Activated T-helper 1 cell treated with Interleukin-2 at 50 U/mL for 16 hours (primary cell): ENCODE measurements at regions not wholly inside any gene's neighbourhood (a gene's known extent, or its start where the extent isn't known, plus 50 kb on each side); places are given as distances from the start of the nearest gene placed in this dataset.

ENCODE experiments used
- DNase-seq: peaks from one replicate; pipeline ENCODE4 v3.0.0-alpha.2; 2020; ENCODE audit warnings: low read depth

DNA sequence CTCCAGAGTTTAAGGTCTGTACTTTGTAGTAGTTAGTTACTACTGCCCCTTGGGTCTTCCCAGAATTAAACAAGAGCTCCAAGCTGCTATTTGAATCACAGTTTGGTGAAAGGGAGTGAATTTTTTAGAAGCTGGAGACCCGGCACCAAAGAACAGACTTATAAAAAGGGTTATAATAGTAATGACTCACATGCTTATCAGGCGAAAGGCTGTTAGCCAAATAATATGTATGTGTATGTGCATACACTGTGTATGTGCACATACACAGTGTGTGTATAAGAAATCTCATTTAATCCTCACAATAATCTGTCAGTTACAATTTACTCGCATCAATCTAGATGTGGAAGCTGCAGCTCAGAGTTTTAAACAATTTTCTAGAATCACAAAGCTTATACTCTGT is 59.5 kb upstream of the ITGA1 start:
- DNase-seq = no peak

DNA sequence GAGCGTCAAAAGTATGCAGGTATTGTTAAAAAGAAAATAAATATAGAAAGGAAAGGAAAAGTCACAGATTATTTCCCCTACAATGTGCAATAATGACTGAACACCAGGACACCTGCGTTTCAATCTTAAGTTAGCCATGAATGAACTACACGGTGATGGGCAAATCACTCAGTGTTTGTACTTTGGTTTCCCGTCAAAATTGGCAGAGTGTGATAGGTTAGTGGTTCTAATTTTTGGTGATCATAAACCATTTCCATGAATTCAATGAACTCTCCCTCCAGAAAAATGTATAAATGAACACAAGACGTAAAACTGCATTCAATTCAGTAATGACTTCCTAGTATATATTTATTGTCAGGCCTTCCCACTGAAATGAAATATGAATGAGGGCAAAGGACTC is 59.0 kb upstream of the ITGA1 start:
- no peak for DNase-seq

DNA sequence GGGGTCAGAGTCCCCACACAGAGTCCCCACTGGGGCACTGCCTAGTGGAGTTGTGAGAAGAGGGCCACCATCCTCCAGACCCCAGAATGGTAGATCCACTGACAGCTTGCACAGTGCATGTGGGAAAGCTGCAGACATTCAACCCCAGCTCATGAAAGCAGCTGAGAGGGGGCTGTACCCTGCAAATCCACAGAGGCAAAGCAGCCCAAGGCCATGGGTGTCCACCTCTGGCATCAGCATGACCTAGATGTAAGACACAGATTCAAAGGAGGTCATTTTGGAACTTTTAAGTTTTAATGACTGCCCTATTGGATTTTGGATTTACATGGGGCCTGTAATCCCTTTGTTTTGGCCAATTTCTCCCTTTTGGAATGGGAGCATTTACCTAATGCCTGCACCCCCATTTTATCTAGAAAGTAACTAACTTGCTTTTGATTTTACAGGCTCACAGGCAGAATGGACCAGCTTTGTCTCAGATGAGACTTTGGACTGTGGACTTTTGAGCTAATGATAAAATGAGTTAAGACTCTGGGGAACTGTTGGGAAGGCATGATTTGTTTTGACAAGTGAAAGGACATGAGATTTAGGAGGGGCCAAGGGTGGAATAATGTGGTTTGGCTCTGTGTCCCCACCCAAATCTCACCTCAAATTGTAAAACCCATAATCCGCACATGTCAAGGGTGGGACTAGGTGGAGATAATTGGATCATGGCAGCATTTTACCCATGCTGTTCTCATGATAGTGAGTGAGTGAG is 56.3 kb upstream of the ITGA1 start:
- no peak for DNase-seq

DNA sequence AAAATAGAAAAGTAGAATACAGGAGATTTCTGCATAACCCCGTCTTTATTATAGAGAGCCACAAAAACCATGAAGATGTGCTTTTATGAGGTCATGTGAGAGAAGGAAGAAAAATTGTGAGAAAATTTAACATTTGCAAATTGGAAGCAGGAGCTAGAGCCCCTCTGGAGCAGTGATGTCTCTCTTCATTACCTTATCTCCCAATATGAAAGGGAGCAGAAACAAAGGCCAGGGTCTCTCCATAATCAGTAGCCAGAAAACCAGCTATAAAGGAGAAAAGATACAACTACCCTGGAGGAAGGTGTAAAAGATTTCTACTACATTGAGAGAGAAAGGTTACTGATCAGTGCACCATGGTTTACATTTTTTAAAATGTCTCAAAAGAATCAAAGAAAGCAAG is 53.2 kb upstream of the ITGA1 start:
- no peak for DNase-seq

DNA sequence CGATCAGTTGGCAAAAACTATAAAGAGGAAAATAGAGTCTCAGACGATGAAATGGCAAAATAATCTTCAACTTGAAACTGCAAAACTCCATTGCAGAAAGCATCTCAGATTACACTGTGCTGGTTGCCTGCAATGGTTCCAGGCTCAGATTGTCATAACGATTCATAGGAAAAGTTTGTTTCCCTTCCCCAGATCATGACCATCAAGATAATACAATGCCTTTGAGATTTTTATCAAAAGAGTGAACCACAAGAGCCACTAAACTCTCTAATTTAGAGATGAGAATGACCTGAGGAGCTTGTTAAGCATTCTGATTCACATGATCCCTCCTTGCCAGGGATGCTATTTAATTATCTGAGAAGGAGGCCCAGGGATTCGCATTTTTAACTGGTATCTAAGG is 52.6 kb upstream of the ITGA1 start:
- DNase-seq = no peak
